ENCODE measurements at regions not wholly inside any gene's neighbourhood (a gene's known extent, or its start where the extent isn't known, plus 50 kb on each side); places are given as distances from the start of the nearest gene placed in this dataset.

GRCh38 chr15:98286200-98286599 lies 325.7 kb downstream of the ARRDC4 start (continued):
- no peak for TF ChIP-seq CTCF (IDR thresholded peaks at IDR 0.05)
- no peak for TF ChIP-seq E2F5 (CRISPR knock-in tag; IDR thresholded peaks at IDR 0.05)
- no peak for TF ChIP-seq TEAD4 (CRISPR knock-in tag; IDR thresholded peaks at IDR 0.05)
- TF ChIP-seq ELF4 (CRISPR knock-in tag; IDR thresholded peaks at IDR 0.05; ENCODE audit: low read depth): no peak
- TF ChIP-seq FOXP4 (CRISPR knock-in tag; IDR thresholded peaks at IDR 0.05): no peak
- TF ChIP-seq CDX4 (CRISPR knock-in tag; IDR thresholded peaks at IDR 0.05; ENCODE audit: borderline replicate concordance): no peak
- TF ChIP-seq AR (CRISPR knock-in tag; IDR thresholded peaks at IDR 0.05): no peak
- TF ChIP-seq ATF6 (CRISPR knock-in tag; IDR thresholded peaks at IDR 0.05): no peak
- no peak for TF ChIP-seq ETV6 (CRISPR knock-in tag; IDR thresholded peaks at IDR 0.05)
- TF ChIP-seq HMGXB4 (CRISPR knock-in tag; IDR thresholded peaks at IDR 0.05): no peak
- no peak for TF ChIP-seq ZNF416 (CRISPR knock-in tag; IDR thresholded peaks at IDR 0.05)
- TF ChIP-seq TEAD1 (CRISPR knock-in tag; IDR thresholded peaks at IDR 0.05): no peak

GRCh38 chr15:98286831-98287230 lies 326.3 kb downstream of the ARRDC4 start:
- Mint-ChIP-seq H3K27me3 (ENCODE audit: low read depth) (no peaks in the 10 kb centered on the region), H3K4me1 (peaks cover 10% of the 10 kb centered on the region), H3K9me3 (no peaks in the 10 kb centered on the region), H3K36me3 (no peaks in the 10 kb centered on the region), H3K27ac (no peak overlapping the region), H3K4me3 (no peak overlapping the region)
- ChIA-PET POLR2A (no interaction called here), CTCF (interaction anchor here (1.0 to 1.4 kb wide), 2 partner anchors 25 to 388 kb away, joined by 3 read pairs; no protein-coding TSS in a partner anchor)
- TF ChIP-seq EMX1 (CRISPR knock-in tag; IDR thresholded peaks at IDR 0.05): no peak
- no peak for TF ChIP-seq CREM (CRISPR knock-in tag; IDR thresholded peaks at IDR 0.05)
- TF ChIP-seq ZNF232 (CRISPR knock-in tag; IDR thresholded peaks at IDR 0.05): no peak
- TF ChIP-seq ATF3 (CRISPR knock-in tag; conservative IDR thresholded peaks at IDR 0.05): no peak
- TF ChIP-seq NR1H2 (CRISPR knock-in tag; IDR thresholded peaks at IDR 0.05): no peak
- TF ChIP-seq NR3C1 (CRISPR knock-in tag; conservative IDR thresholded peaks at IDR 0.05; ENCODE audit: low read depth): no peak
- no peak for TF ChIP-seq CBFB (CRISPR knock-in tag; IDR thresholded peaks at IDR 0.05; ENCODE audit: low read depth)
- TF ChIP-seq GRHL2 (CRISPR knock-in tag; IDR thresholded peaks at IDR 0.05; ENCODE audit: insufficient replicate concordance, severe bottlenecking): no peak
- no peak for TF ChIP-seq E2F5 (CRISPR knock-in tag; IDR thresholded peaks at IDR 0.05)
- no peak for ATAC-seq
- DNase-seq (ENCODE audit: low spot score): no peak

All from WTC11 (cell line).